HG02884 (cell line): ENCODE measurements at regions not wholly inside any gene's neighbourhood (a gene's known extent, or its start where the extent isn't known, plus 50 kb on each side); places are given as distances from the start of the nearest gene placed in this dataset.
"Not testable (repeated sequence)": the region's sequence is repeated elsewhere in the genome, so short reads cannot be mapped to it uniquely, and the experiment has no call there.

Experiments used
- ATAC-seq: cut with Tn5 transposase; IDR thresholded peaks from one replicate; pipeline ENCODE4 v1.9.1; 2021; ENCODE audit warnings: mild to moderate bottlenecking, moderate library complexity; ENCODE audit not compliant: unreplicated experiment

DNA sequence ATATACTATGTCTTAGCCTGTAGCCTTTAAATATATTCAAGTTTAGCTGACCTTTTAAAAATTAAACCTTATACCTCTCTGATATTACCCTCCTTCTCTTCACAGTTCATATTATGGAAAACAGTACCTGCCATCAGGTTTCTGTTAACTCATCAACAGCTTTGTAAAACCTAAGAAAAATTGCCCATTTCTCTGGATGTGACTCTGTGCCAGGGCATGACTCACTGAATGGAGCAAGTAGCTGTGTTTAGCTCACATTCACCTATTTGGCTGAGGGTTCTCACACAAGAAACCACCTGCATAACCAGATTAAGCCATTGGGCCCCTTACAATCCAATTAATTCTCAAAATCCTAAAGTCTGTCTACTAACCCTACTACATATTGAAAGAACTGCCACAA is 678.8 kb upstream of the MARCKS start:
- no peak for ATAC-seq

DNA sequence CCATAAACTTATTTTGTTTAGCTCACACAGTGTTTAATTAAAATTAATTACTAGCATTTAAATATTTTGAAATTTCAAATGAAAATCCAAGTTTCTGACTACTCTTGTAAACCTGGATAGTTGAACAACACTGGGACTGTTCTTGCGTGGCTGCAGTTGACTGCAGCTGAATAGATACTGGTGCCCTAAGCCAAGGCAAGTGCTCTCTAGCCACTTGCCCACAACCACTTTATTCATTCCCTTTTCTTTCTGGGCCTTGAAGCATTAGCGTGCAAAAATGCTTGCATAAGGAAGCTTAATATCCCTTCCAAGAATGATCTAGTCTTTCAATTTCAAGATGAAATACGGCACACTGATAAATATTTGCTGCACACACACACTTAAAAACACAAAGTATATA is 676.0 kb upstream of the MARCKS start:
- ATAC-seq = no peak

DNA sequence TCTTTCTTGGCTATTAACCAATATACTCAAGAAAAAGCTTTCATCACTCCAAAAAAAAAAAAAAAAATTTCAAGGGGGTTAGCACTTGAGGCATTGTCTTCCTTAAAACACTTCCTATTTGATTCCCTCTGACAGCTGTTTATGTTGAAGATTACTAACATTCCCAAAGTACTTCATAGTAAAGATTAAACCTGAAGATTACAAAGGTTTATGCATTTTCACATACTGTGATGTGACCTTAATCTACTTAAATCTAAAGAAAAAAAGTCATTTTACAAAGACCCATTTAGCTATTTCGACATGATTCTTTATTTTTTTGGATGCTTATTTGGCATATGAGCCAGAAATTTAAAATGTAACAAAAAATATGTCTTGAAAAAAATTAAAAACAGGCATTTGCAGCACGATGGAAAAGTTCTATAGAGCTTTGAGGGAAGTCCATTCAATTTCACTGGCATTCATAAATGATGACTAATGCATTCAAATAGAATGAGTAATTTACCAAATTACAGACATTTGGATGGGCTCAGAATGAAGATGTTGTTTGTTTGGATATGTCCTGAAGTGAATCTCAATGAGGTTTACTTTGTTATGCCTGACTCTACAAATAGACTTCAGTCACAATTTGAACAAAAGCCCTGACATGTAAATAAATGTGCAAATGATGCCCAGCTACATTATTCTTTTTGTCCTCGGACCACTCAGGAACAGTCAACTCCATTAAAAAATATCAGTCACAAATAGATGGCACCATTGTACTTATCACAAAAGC is 674.6 kb upstream of the MARCKS start:
- no peak for ATAC-seq

DNA sequence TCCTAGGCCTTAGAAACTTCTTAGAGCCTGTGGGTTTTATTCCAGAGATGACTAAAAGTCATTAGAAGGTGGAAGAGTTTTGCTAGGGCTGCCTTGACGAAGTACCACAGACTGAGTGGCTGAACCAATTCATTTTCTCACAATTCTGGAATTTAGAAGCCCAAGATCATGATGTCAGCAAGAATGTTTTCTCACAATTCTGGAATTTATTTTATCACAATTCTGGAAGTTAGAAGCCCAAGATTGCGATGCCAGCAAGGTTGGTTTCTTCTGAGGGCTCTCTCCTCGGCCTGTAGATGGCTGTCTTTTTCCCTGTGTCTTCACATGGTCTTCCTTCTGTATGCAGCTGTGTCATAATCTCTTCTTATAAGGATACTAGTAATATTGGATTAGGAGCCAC is 672.9 kb upstream of the MARCKS start:
- ATAC-seq = no peak

DNA sequence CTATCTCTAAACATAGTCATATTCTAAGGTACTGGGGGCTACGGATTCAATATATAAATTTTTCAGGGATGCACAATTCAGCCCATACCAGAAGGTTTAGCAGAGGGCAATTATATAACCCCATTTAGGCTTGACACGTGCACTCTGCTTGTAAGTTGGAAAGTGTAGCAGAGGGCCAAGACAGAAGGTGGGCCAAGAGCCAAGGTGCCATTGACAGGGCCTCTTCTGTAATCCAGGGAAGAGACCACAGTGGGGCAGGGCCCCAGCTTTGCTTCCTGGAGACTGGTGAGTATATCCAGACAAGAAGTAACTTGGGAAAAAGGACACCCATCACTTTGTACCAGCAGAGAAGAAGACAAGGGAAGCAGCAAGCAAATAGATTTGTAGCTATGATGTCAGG is 672.4 kb upstream of the MARCKS start:
- no peak for ATAC-seq

DNA sequence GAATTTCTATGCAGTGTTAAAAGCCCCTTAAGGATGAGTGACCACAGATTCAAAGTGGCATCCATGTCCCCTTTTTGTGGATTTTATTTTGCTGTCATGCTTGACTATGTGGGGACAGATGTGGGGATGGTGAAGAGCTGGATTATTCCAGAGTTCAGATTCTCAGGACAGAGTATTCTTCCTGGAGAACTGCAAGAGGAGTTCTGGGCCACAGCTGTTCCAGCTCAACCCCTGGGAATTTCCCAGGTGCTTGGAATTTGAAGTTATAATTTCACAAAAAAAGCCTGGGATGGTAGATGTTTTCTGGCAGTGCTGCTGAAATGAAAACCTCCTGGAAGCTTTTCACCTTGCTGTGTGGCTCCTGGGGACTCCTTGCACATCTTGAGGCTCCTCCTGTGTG is 671.8 kb upstream of the MARCKS start:
- no peak for ATAC-seq

DNA sequence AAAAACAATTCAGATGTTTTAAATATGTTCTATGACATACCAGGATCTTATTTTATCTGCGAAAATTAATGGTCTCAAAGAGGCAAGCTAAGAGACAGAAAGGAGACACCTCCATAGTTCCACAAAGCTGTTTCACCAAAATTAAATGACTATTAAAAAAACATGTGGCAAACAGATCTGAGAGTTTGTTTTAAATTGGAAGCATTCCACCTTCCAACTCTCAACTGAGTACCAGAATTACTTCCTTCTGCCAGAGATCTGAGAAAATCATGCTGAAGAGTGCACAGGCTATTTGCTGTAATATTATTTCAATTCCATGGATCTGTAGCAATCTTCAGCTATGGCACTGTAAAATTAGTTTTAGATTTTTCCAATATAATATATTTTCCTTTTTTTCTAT is 669.5 kb upstream of the MARCKS start:
- no peak for ATAC-seq

DNA sequence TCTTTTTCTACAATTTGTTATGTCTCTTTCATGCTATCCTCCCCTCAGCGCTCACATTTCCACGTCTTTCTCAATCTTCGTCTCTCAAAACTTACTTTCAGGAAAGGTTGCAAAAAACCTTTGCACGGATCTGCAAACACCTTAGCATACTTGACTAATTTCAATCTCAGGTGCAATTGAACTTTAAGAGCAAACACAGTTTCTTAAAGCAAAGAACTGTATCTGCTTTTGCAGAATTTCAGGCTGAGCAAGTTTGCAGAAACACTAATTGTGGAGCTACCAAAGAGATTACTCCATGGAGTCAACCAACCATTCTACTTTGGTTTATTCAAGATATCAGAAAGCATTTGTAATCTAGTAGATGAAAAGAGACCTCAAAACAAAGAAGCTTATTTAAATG is 668.2 kb upstream of the MARCKS start:
- ATAC-seq = no peak

DNA sequence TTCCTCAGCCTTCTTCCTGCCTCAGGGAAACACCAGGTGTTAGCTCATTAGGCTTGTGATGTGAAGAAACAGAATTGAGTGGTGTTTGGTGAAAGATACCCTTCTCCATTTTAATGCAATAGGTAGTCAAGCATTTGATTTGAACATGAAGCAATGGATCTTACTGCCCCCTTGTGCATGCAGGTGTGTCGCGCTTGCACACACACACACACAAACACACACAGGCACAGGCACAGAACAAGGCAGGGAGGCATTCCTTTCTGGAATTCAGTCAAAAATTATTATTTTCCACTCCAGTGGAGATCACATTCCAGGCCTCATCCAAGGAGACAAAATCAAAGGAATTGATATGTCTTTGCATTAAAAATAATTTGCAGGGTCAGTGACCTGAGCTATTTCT is 667.0 kb upstream of the MARCKS start:
- ATAC-seq = no peak

DNA sequence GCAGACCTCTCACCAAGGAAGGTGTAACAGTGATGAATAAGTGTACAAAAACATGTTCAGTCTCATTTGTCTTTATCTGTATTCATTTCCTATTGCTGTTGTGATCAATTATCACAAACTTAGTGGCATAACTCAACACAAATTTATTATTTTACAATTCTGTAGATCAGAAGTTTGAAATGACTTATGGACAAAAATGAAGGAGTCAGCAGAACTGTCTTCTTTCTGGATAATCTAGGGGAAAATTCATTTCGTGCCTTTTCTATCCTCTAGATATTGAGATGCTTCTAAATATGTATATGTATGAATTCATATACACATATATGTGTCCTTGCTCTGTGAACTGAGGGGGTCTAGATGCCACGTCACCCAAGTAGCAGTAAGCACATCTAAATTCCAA is 663.1 kb upstream of the MARCKS start:
- ATAC-seq = no peak

DNA sequence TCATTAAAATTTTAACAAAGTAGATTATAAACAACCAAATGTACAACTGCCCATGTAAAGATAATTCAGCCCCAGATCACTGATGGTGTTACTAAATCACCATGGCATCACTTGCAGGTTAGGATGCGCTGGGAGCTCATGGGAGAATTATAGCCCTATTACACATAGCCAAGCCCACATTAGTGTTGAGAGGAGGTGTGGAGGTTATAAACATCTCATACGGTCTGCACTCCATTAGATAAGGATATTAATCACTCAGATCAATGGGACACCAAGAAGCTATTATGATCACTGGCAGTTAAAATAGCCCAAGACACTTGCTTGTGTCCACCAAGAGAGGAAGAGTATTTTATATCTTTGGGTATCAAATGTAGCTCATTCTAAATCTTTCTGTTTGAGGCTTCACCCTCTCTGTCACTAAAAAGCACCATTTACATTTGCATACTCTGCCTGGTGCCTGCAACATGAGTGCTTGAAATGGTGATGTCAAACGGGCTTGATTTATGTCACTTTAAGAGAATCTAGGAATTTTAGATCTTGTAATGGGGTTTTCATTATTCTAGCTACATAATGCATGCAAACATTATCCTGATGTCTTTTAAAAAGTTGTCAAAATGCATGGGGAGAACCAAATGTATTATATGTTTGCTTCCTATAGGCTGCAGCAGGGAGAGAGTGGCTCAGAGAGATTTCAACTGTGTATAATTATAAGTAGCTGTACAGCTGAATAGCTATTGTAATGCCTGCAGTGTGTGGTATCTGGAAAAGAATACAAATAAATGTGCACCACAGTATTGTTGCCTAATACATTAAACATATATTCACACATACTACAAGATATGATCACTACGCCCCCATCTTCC is 654.1 kb upstream of the MARCKS start:
- no peak for ATAC-seq

DNA sequence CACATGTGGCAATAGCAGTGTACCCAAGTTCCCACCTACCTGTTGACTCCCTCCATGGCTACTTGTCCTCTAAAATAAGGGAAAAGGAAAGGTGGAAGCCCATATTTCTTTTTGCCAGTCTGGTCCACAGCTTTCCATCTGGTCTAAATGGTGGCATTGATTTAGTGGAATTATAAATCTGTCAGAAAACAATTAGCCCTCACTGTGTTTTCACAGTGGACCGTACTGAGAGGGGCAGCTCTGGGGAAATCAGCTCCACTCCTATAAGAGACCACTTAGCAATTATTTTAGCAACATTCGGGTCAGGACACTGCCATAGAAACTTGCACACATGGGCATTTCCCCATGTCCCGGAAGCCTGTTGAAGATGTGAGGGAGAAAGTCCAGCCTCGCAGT is 653.4 kb upstream of the MARCKS start:
- no peak for ATAC-seq

DNA sequence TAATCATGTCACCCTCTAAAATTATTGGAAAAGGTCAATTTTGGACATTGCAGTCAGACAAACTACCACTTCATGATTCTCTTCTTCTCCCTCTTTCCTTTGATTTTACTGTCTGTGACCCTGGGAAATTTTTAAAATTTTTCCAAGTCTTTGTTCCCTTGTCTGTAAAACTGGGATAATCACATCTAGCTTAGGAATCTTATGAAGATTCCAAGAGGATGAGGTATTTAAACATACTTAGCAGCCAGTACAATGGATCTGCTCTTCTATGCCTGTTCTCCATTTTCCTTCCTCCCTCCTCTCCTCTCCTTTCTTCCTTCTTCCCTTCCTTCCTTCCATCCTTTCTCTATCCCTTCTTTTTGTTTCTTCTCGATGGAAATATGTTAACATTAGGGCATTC is 651.6 kb upstream of the MARCKS start:
- no peak for ATAC-seq

DNA sequence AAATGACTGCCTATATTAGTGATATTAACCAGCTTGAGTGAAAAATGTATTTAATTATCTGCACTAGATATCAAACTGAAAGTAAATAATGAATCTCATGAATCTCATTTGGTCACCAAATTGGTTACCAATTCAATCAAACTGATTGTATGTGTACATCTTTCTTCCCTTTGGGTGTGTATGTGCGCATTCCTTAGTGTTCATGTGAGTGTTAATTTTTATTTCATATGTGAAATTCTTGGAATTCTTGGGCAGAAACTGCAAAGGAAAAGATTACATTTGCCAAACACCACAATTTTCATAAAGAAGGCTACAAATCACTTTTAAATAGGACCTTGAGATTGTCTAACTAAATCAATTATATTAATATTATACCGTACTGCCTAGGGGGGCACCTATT is 648.4 kb upstream of the MARCKS start:
- ATAC-seq = no peak

DNA sequence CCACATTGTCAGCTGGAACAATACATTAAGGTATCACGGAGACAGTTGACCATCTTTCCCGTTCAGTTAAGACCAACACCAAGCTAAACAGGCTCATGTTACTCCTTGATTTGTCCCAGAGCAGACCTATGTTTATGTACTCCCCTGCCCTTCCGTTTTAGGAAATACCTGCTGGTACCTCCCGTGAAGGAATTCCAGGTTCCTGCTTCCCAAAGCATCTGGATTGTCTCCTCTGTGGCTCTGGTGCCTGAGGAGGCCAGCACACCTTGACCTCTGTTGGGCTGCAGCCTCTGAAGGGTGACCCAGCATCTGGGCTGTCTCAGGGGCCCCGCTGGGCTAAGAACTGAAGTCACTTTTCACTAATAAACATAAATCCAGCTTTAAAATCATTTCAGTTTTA is 647.8 kb upstream of the MARCKS start:
- ATAC-seq = no peak

DNA sequence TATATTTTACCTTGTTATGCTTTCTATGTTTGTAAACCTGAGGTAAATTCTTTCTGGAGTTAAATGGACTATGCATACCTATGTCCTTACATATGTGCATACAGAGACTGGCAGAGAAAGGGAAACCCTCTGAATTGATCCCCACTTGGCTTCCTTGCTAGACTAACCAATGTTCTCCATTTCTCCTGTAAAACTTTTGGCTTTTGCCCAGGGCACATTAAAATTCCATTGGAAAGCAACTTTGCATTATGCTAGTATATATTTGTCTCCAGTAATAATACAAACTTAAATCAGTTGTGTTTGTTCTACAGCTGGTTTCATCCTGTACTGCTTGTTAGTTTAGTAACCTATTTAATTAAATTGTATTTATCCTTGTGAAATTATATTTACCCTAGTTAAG is 646.0 kb upstream of the MARCKS start:
- no peak for ATAC-seq

DNA sequence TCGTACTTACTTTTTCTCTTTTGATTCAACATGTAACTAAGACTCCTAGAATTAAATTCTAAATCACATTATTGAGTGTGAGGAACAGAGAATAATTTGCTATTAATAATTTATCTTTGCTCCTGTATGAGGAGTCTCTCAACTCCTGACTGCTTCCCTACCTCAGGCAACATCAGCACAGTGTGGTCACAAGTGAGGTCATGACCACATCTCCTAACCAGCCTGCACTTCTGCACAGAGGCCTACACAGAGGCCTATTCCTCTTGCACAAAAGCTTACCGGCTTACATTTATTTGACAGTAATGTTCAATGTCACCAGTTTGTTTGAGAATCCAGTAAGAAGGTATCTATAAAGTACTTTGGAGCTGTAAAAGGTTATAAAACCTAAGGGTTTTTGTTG is 637.4 kb upstream of the MARCKS start:
- no peak for ATAC-seq

DNA sequence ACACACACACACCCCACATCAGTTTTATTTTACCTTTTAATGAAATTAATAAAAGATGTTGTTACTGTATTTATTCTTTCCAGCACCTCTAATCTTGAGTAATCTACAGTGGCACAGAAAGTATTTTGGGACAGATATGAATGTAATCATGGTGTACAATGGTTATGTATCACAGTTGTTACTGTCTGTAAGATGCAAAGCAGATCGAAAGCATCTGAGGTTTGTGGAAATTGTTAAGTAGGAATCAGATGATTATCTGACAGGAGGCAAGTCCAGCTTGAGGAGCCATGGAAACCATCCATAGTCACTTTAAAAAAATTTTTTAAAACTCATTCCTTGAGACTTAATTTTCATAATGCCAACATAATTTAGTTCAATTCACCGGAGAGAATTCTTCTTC is 636.3 kb upstream of the MARCKS start:
- no peak for ATAC-seq

DNA sequence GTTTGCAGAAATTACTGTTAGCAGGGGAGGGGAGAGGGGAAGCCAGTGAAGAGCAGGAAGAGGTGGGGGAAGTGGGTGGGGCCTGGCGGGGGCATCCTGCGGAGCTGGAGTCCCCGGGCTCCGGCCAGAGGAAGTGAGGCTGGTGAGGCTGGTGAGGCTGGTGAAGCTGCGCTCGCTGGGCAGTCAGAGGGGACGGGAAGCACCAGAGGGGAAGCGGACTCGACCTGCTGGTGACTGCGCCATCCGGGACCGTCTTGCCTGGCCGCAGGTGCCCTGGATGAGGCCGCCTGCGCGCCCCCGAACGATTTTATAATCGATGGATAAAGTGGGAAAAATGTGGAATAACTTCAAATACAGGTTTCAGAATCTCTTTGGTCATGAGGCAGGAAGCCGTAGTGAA is 635.3 kb upstream of the MARCKS start:
- no peak for ATAC-seq

DNA sequence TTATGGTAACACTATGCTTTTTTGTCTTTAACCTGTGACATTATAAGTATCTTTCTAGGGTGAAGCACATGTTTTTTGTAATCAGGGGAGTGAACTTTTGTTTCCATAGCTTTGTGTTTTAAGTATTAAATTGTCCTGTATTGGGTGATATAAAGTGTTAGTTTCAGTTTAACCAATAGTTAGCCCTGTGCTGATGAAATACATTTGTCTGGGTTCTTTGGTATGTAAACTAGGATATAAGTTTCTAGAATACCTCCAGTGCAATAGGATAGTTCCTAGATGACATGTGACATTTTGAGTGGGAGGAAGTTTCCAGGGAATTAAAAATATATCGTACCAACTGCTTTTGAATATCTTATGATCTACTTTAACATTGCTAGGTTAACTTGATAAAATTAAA is 611.0 kb upstream of the MARCKS start:
- no peak for ATAC-seq

DNA sequence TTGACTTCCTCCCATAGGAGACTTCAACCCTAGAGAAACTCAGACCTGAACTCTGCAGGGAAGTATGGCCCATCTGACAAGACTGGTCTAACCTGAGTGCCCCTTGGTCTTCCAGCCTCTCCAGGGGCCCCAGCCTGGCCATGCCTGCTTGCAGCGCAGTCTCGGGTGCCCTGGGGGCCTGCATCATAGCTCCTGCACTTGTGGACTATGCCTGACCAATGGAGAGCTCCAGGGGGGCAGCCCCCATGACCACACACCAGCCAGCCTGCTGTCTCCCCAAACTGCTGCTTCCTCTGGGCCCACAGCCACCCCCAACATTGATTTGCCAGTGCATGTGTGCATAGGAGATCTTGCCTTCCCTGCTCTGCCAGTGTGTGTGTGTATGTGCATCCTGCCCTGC is 608.6 kb upstream of the MARCKS start:
- ATAC-seq = no peak

DNA sequence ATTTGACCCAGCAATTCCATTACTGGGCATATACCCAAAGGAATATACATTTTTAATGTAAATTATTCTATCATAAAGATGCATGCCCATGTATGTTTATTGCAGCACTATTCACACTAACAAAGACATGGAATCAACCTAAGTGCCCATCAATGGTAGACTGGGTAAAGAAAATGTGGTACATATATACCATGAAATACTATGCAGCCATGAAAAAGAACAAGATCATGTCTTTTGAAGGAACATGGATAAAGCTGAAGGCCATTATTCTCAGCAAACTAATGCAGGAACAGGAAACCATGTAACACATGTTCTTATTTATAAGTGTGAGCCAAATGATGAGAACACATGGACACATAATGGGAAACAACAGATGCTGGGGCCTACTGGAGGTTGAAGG is 603.0 kb upstream of the MARCKS start:
- ATAC-seq = not testable (repeated sequence)
